ENCODE measurements at regions not wholly inside any gene's neighbourhood (a gene's known extent, or its start where the extent isn't known, plus 50 kb on each side); places are given as distances from the start of the nearest gene placed in this dataset.
"Not testable (repeated sequence)": the region's sequence is repeated elsewhere in the genome, so short reads cannot be mapped to it uniquely, and the experiment has no call there.

GRCh38 chr2:131643180-131643579 is 115.5 kb downstream of the CCDC74A start:
- not testable (repeated sequence) for TF ChIP-seq CTCF (IDR thresholded peaks at IDR 0.05; ENCODE audit: control extremely low read depth in 1 of 3, insufficient read depth in 1 of 3, low read depth in 1 of 3, low read length in 3 of 3); POLR2A (IDR thresholded peaks at IDR 0.05; ENCODE audit: control extremely low read depth in 1 of 2, low read depth in 2 of 2, low read length in 2 of 2); SIX5 (IDR thresholded peaks at IDR 0.05; ENCODE audit: low read depth, low read length); RFX5 (IDR thresholded peaks at IDR 0.05; ENCODE audit: borderline replicate concordance, low read depth, low read length); HDAC6 (IDR thresholded peaks at IDR 0.05; ENCODE audit: low read depth, low read length); CBX8 (IDR thresholded peaks at IDR 0.05; ENCODE audit: borderline replicate concordance, low read depth, low read length); TEAD4 (IDR thresholded peaks at IDR 0.05; ENCODE audit: low read depth, low read length); SUZ12 (IDR thresholded peaks at IDR 0.05; ENCODE audit: low read length); SRF (IDR thresholded peaks at IDR 0.05; ENCODE audit: low read depth, low read length); BRCA1 (IDR thresholded peaks at IDR 0.05; ENCODE audit: low read depth, low read length)
